Gastrocnemius medialis (tissue), 4 donors: ENCODE measurements at regions not wholly inside any gene's neighbourhood (a gene's known extent, or its start where the extent isn't known, plus 50 kb on each side); places are given as distances from the start of the nearest gene placed in this dataset.

Source experiments
- POLR2A ChIP-seq, 2 donors: fragments of 450-650 bp; IDR thresholded peaks; one replicate each; pipeline ENCODE4 v1.6.1; 2017; ENCODE audit warnings: antibody characterized with exemption in 2 of 2, mild to moderate bottlenecking in 2 of 2, moderate library complexity in 2 of 2
- TF ChIP-seq, protein P1 (sequence below), 5 experiments: fragments of 450-650 bp in 3 of 5; fragments of 200-600 bp in 2 of 5; sonication (generic) in 2 of 5; IDR thresholded peaks in 4 of 5; conservative IDR thresholded peaks in 1 of 5; 1 replicate in 4 of 5; 2 replicates in 1 of 5; pipeline ENCODE4 v1.5.1; 2016 to 2019; ENCODE audit warnings: antibody characterized with exemption in 5 of 5, mild to moderate bottlenecking in 3 of 5, moderate library complexity in 3 of 5

DNA sequence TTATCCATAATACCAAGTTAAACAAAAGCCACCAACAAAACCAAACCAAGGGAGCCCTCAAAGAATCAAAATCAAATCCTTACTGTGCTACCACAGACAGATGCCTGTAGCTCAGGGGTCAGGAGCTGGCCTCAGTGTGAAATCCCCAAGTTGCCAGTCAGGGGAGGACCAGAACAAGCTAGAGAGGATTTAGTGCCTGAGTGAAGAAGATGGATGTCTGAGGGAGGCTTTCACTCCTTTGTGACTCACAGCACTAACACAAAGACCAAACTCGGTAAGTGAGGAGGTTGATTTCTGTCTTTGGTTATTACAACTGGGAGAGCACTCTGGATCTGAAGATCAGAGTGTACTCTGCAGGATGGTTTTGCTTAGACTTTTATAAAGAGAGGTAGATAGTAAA, 189.9 kb upstream of the ZNF184 start:
- TF ChIP-seq, protein P1, sequence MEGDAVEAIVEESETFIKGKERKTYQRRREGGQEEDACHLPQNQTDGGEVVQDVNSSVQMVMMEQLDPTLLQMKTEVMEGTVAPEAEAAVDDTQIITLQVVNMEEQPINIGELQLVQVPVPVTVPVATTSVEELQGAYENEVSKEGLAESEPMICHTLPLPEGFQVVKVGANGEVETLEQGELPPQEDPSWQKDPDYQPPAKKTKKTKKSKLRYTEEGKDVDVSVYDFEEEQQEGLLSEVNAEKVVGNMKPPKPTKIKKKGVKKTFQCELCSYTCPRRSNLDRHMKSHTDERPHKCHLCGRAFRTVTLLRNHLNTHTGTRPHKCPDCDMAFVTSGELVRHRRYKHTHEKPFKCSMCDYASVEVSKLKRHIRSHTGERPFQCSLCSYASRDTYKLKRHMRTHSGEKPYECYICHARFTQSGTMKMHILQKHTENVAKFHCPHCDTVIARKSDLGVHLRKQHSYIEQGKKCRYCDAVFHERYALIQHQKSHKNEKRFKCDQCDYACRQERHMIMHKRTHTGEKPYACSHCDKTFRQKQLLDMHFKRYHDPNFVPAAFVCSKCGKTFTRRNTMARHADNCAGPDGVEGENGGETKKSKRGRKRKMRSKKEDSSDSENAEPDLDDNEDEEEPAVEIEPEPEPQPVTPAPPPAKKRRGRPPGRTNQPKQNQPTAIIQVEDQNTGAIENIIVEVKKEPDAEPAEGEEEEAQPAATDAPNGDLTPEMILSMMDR (IDR thresholded peaks at IDR 0.05 in 4 of 5, conservative IDR thresholded peaks at IDR 0.05 in 1 of 5): no peak
- no peak for TF ChIP-seq POLR2A (IDR thresholded peaks at IDR 0.05)
